ENCODE measurements at regions not wholly inside any gene's neighbourhood (a gene's known extent, or its start where the extent isn't known, plus 50 kb on each side); places are given as distances from the start of the nearest gene placed in this dataset.
"Not testable (repeated sequence)": the region's sequence is repeated elsewhere in the genome, so short reads cannot be mapped to it uniquely, and the experiment has no call there.

DNA sequence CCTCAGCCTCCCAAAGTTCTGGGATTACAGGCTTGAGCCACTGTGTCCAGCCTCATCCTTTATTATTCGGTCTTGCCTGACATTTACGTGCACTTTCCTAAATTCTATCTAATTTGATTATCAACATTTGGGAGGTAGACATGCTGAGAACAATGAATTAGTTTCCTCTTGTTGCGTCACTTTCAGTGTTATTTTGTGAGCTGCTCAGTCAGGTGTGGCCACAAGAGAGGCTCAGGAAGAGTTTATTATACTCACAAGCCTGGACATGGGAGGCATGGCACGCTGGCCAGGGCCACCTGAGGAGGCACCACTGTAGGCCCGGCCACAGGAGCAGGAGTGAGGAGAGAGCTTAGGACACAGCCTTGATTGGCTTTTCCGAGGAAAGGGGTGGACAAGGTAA, 59.7 kb upstream of the RBFOX2 start:
- no peak for DNase-seq (ENCODE audit: low read depth in 1 of 2, low spot score in 2 of 2)
- Histone ChIP-seq H3K4me1 (replicated peaks) (peaks cover 4% of the 10 kb centered on the region; the same call in 1 of the 2 replicates), H3K27me3 (replicated peaks) (no peaks in the 10 kb centered on the region), H3K9me3 (replicated peaks) (no peaks in the 10 kb centered on the region), H3K4me3 (no peak overlapping the region), H3K27ac (no peak overlapping the region), H3K36me3 (no peaks in the 10 kb centered on the region)

DNA sequence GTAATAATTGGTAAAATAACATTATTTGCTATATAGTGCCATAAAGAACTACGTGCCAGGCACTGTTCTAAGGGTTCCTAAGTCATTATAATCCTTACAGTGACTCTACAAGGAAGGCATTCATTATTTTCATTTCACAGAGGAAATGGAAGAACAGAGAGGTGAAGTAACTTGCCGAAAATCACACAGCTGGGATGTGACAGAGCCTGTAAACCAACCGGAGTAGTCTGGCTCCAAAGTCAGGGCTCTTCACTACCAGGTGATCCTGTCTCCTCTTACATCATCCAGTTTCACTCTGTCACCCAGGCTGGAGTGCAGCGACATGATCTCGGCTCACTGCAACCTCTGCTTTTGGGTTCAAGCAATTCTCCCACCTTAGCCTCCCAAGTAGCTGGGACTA, 59.2 kb upstream of the RBFOX2 start:
- no peaks in the 10 kb centered on the region for H3K27me3 ChIP-seq (replicated peaks)
- no peaks in the 10 kb centered on the region for H3K9me3 ChIP-seq (replicated peaks)
- H3K36me3 ChIP-seq, result no peaks in the 10 kb centered on the region
- no peak overlapping the region for H3K27ac ChIP-seq
- H3K4me3 ChIP-seq, result no peak overlapping the region
- no peak for DNase-seq (ENCODE audit: low read depth in 1 of 2, low spot score in 2 of 2)
- peaks cover 4% of the 10 kb centered on the region; the same call in 1 of the 2 replicates for H3K4me1 ChIP-seq (replicated peaks)

DNA sequence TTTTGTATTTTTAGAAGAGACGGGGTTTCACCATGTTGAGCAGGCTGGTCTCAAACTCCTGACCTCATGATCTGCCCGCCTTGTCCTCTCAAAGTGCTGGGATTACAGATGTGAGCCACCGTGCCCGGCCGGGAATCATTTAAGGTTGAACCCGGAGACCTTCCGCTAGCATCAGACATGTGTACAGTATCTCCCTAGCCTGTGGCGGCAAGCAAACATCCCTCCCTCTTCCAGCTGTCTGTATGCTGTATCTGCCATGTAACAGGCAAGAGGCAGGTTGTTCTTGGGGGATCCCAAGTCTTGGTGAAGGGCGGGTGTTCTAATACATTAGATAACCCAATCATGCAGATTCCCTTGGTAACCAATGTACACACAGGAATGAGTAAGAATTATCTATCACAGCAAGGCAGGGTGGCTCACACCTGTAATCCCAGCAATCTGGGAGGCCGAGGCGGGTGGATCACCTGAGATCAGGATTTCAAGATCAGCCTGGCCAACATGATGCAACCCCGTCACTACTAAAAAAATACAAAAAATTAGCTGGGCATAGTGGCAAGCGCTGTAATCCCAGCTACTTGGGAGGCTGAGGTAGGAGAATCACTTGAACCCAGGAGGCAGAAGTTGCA, 58.1 kb upstream of the RBFOX2 start:
- Histone ChIP-seq H3K4me1 (replicated peaks) (peaks cover 4% of the 10 kb centered on the region; the same call in 1 of the 2 replicates), H3K36me3 (no peaks in the 10 kb centered on the region), H3K27ac (no peak overlapping the region), H3K4me3 (no peak overlapping the region), H3K9me3 (replicated peaks) (no peaks in the 10 kb centered on the region), H3K27me3 (replicated peaks) (no peaks in the 10 kb centered on the region)
- no peak for DNase-seq (ENCODE audit: low read depth in 1 of 2, low spot score in 2 of 2)

DNA sequence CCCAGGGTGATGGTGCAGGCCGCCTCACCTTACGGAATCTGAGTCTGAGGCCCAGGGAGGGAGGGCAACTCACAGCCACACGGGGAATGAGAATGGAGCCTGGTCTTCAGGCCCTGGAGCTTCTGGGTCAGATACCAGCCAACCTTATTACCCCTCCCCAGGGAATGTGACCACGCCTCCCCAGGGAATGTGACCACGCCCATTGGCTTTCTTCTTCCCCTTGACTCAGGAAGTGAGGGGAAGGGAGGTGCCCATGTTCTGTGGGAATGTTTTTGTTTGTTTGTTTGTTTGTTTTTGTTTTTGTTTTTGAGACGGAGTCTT, 57.5 kb upstream of the RBFOX2 start:
- Histone ChIP-seq H3K4me1 (replicated peaks) (peaks cover 5% of the 10 kb centered on the region), H3K4me3 (no peak overlapping the region), H3K9me3 (replicated peaks) (no peaks in the 10 kb centered on the region), H3K27ac (no peak overlapping the region), H3K27me3 (replicated peaks) (no peaks in the 10 kb centered on the region), H3K36me3 (no peaks in the 10 kb centered on the region)
- peak in 1 of 2 experiments; percentile 33 for DNase-seq (ENCODE audit: low read depth in 1 of 2, low spot score in 2 of 2)

DNA sequence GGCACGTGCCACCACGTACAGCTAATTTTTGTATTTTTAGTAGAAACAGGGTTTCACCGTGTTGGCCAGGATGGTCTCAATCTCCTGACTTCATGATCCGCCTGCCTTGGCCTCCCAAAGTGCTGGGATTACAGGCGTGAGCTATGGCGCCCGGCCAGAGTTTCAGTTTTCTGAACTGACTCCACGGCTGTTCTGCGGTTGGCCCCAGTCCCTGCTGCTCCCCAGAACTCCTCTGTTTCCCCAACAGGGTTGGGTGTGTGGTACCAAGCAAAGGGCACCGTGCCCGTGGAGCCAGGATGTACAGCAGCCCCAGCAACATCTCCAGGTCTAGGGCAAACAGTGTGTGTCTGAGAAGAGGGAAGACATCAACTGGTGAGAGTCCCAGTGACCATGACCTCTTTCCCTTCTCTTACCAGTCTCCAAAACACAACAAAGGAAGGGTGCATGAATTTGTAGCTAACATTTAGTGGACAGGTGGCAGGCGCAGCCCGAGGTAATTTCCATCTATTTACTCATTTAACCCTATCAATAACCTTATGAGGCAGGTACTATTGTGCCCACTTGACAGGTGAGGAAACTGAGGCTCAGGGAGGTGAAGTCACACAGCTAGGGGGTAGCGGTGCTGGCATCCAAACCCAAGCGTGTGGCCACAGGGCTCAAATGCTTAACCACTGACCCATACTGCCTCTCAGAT, 57.0 kb upstream of the RBFOX2 start:
- Histone ChIP-seq H3K4me1 (replicated peaks) (peaks cover 10% of the 10 kb centered on the region), H3K27ac (no peak overlapping the region), H3K27me3 (replicated peaks) (no peaks in the 10 kb centered on the region), H3K9me3 (replicated peaks) (no peaks in the 10 kb centered on the region), H3K36me3 (no peaks in the 10 kb centered on the region), H3K4me3 (no peak overlapping the region)
- DNase-seq (ENCODE audit: low read depth in 1 of 2, low spot score in 2 of 2), result no peak

DNA sequence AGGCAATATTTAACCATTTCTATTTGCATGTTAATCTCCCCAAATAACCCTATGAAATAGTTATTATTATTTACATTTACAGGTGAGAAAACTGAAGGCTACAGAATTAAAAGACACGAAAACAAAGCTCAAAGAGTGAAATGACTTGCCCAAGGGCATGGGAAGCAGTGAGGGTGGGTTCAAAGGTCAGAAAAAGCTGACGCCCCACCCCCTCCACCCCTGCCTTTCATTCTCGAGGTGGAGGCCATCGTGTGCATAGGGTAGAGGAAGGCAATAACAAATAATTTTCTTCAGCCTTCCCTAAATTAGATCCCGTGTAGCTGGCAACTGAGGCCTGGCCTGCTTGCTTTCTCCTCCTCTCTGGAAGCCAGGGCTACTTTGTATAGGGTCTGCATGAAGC, 56.1 kb upstream of the RBFOX2 start:
- no peaks in the 10 kb centered on the region for H3K27me3 ChIP-seq (replicated peaks)
- no peak overlapping the region for H3K4me3 ChIP-seq
- no peak for DNase-seq (ENCODE audit: low read depth in 1 of 2, low spot score in 2 of 2)
- H3K9me3 ChIP-seq (replicated peaks), result no peaks in the 10 kb centered on the region
- no peak overlapping the region for H3K27ac ChIP-seq
- H3K36me3 ChIP-seq, result no peaks in the 10 kb centered on the region
- peaks cover 10% of the 10 kb centered on the region for H3K4me1 ChIP-seq (replicated peaks)

DNA sequence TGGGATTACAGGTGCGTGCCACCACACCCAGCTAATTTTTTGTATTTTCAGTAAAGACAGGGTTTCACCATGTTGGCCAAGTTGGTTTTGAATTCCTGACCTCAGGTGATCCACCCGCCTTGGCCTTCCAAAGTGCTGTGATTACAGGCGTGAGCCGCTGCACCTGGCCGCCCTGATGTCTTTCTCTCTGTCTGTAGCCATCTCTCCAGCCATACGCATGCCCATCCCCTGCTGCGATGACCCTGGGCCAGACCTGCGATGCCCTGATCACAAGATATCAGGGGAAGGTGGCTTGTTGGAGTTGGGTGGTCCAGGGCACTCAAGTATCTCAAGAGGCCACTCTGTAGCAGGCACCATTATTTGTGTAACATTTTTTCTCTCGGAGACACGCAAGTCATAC, 54.4 kb upstream of the RBFOX2 start:
- Histone ChIP-seq H3K36me3 (no peaks in the 10 kb centered on the region), H3K9me3 (replicated peaks) (no peaks in the 10 kb centered on the region), H3K4me1 (replicated peaks) (peaks cover 10% of the 10 kb centered on the region), H3K27me3 (replicated peaks) (no peaks in the 10 kb centered on the region), H3K27ac (no peak overlapping the region), H3K4me3 (no peak overlapping the region)
- DNase-seq (ENCODE audit: low read depth in 1 of 2, low spot score in 2 of 2), result no peak

DNA sequence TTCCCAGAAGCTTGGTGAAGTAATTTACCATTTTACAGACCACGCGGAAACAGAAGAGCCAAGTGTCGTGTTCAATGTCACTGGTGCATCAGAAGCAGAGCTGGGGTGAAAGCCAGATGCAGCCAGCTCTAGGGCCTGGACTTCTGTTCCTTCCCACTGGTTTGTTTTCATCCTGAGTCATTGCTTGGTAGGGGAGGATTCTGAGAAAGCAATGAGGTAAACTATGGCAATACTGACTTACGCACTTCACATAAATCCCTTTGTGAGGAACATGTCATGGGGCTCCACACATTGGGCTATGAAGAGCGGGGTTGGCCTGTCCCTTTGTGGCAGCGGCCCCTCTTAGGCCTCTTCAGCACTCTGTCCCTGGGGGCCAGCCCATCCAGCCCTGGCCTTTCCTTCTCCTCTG, 52.4 kb upstream of the RBFOX2 start:
- no peaks in the 10 kb centered on the region for H3K36me3 ChIP-seq
- peak in 1 of 2 experiments; percentile 32 for DNase-seq (ENCODE audit: low read depth in 1 of 2, low spot score in 2 of 2)
- no peaks in the 10 kb centered on the region for H3K27me3 ChIP-seq (replicated peaks)
- no peaks in the 10 kb centered on the region for H3K9me3 ChIP-seq (replicated peaks)
- peaks cover 9% of the 10 kb centered on the region for H3K4me1 ChIP-seq (replicated peaks)
- H3K27ac ChIP-seq, result 0 out of 2 replicates have a peak overlapping the region, but pooled peaks have one; percentile 35
- H3K4me3 ChIP-seq, result no peak overlapping the region

DNA sequence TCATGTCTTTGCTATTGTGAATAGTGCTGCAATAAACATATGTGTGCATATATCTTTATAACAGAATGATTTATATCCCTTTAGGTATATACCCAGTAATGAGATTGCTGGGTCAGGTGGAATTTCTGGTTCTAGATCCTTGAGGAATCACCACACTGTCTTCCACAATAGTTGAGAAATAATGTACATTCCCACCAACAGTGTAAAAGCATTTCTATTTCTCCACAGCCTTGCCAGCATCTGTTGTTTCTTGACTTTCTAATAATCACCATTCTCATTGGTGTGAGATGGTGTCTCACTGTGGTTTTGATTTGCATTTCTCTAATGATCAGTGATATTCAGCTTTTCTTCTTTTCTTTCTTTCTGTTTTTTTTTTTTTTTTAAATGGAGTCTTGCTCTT, 51.7 kb upstream of the RBFOX2 start:
- H3K4me1 ChIP-seq (replicated peaks); H3K36me3 ChIP-seq; H3K27ac ChIP-seq; H3K9me3 ChIP-seq (replicated peaks); DNase-seq (ENCODE audit: low read depth in 1 of 2, low spot score in 2 of 2); H3K27me3 ChIP-seq (replicated peaks); H3K4me3 ChIP-seq: not testable (repeated sequence)

DNA sequence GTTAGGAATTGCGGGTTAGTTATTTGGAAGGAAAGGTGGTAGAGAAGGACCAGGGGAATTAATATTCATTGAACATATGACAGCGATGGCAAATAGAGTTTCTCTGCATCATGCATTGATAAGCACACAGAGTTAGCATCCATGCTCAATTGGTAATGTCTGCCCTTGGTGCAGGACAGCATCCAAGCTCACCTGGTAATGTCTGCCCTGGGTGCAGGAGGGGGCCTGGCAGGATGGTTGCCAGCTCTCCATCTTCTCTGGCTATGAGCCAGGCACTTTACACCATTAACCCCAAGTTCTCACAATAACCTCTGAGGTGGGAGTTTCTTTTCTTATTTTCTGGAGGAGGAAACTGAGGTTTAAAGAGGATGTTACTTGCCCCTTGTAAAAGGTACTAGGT, 50.4 kb upstream of the RBFOX2 start:
- Histone ChIP-seq H3K9me3 (replicated peaks) (no peaks in the 10 kb centered on the region), H3K36me3 (no peaks in the 10 kb centered on the region), H3K4me1 (replicated peaks) (peaks cover 6% of the 10 kb centered on the region; the same call in 1 of the 2 replicates), H3K27ac (no peak overlapping the region), H3K4me3 (no peak overlapping the region), H3K27me3 (replicated peaks) (no peaks in the 10 kb centered on the region)
- no peak for DNase-seq (ENCODE audit: low read depth in 1 of 2, low spot score in 2 of 2)
